ENCODE measurements at regions not wholly inside any gene's neighbourhood (a gene's known extent, or its start where the extent isn't known, plus 50 kb on each side); places are given as distances from the start of the nearest gene placed in this dataset.

DNA sequence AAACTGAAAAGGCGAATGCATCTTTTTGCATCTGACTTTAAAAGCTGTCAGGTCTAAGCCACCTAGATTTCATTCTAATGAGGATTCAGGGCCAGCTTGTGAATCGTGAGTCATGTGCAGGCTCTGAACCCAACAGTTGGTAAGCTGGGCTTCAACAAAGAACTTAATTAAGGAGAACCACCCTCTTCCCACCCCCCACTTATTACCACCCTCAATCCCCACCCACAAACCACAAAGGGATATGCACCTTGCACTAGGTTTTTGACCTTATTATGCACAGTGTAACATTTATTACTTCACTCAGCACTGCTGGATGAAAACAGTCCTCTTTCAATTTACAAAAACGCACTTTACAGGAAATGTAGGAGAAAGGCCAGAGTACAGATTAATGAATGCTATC is 94.1 kb upstream of the LIN7C start:
- Histone ChIP-seq H3K4me3 (replicated peaks in 1 of 3; ENCODE audit: insufficient read depth in 1 of 3, low read depth in 1 of 3, low read length in 3 of 3) (no peak overlapping the region), H3K27ac (ENCODE audit: insufficient read depth, low read depth, low read length) (no peak overlapping the region), H4K20me1 (replicated peaks; ENCODE audit: control insufficient read depth, extremely low read depth, insufficient read depth, low read length) (no peaks in the 10 kb centered on the region), H3K79me2 (ENCODE audit: control insufficient read depth, insufficient read depth, low read length) (no peaks in the 10 kb centered on the region), H3K9me1 (replicated peaks; ENCODE audit: control insufficient read depth, extremely low read depth, insufficient read depth, low read length) (no peaks in the 10 kb centered on the region), H3K9ac (replicated peaks; ENCODE audit: extremely low read depth, insufficient read depth, low read length) (no peak overlapping the region), H3K4me2 (ENCODE audit: insufficient read depth, low read length) (no peak overlapping the region), H3K9me3 (replicated peaks; ENCODE audit: control insufficient read depth, insufficient read depth, low read length) (no peaks in the 10 kb centered on the region), H3K27me3 (ENCODE audit: control insufficient read depth in 2 of 2, insufficient read depth in 2 of 2, low read length in 2 of 2) (no peaks in the 10 kb centered on the region), H2AFZ (ENCODE audit: low read depth, low read length) (no peak overlapping the region), H3K4me1 (ENCODE audit: control insufficient read depth, extremely low read depth, insufficient read depth, low read length) (no peaks in the 10 kb centered on the region), H3K36me3 (ENCODE audit: control insufficient read depth in 2 of 2, extremely low read depth in 1 of 2, insufficient read depth in 2 of 2, low read length in 2 of 2) (no peaks in the 10 kb centered on the region)
- ChIA-PET POLR2A (no interaction called here), CTCF (no interaction called here)
- dilution Hi-C loops (cut with MboI; ENCODE audit: extremely low pct_ligation_motif_present, low sequenced_read_pairs): no loop called here
- intact Hi-C loops (cut with micrococcal nuclease): no loop called here
- DNase-seq (ENCODE audit: low read depth, low spot score): no peak
- no peak for FAIRE-seq
- no TSS peak for BruUV-seq (replicated peaks)
- TF ChIP-seq GATA2 (IDR thresholded peaks at IDR 0.05; ENCODE audit: insufficient read depth, insufficient read length, low read depth, low read length) (no peak), EZH2 (IDR thresholded peaks at IDR 0.05; ENCODE audit: borderline replicate concordance, low read depth, low read length, severe bottlenecking) (no peak), FOS (IDR thresholded peaks at IDR 0.05; ENCODE audit: borderline replicate concordance, insufficient read depth, low read length) (no peak), POLR2AphosphoS5 (IDR thresholded peaks at IDR 0.05; ENCODE audit: insufficient read depth, low read depth, low read length) (no peak), JUN (IDR thresholded peaks at IDR 0.05; ENCODE audit: borderline replicate concordance, insufficient read depth, insufficient read length, low read depth) (no peak)
- TF ChIP-seq, protein P1, sequence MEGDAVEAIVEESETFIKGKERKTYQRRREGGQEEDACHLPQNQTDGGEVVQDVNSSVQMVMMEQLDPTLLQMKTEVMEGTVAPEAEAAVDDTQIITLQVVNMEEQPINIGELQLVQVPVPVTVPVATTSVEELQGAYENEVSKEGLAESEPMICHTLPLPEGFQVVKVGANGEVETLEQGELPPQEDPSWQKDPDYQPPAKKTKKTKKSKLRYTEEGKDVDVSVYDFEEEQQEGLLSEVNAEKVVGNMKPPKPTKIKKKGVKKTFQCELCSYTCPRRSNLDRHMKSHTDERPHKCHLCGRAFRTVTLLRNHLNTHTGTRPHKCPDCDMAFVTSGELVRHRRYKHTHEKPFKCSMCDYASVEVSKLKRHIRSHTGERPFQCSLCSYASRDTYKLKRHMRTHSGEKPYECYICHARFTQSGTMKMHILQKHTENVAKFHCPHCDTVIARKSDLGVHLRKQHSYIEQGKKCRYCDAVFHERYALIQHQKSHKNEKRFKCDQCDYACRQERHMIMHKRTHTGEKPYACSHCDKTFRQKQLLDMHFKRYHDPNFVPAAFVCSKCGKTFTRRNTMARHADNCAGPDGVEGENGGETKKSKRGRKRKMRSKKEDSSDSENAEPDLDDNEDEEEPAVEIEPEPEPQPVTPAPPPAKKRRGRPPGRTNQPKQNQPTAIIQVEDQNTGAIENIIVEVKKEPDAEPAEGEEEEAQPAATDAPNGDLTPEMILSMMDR (IDR thresholded peaks at IDR 0.05; ENCODE audit: extremely low read depth in 1 of 2, insufficient read depth in 1 of 2, low read depth in 1 of 2, low read length in 2 of 2): no peak
- TF ChIP-seq, protein P2, sequence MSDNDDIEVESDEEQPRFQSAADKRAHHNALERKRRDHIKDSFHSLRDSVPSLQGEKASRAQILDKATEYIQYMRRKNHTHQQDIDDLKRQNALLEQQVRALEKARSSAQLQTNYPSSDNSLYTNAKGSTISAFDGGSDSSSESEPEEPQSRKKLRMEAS (IDR thresholded peaks at IDR 0.05; ENCODE audit: insufficient read depth, insufficient read length): no peak

All from endothelial cell of umbilical vein (primary cell).